ENCODE measurements at regions not wholly inside any gene's neighbourhood (a gene's known extent, or its start where the extent isn't known, plus 50 kb on each side); places are given as distances from the start of the nearest gene placed in this dataset.

- TF ChIP-seq, protein P1, sequence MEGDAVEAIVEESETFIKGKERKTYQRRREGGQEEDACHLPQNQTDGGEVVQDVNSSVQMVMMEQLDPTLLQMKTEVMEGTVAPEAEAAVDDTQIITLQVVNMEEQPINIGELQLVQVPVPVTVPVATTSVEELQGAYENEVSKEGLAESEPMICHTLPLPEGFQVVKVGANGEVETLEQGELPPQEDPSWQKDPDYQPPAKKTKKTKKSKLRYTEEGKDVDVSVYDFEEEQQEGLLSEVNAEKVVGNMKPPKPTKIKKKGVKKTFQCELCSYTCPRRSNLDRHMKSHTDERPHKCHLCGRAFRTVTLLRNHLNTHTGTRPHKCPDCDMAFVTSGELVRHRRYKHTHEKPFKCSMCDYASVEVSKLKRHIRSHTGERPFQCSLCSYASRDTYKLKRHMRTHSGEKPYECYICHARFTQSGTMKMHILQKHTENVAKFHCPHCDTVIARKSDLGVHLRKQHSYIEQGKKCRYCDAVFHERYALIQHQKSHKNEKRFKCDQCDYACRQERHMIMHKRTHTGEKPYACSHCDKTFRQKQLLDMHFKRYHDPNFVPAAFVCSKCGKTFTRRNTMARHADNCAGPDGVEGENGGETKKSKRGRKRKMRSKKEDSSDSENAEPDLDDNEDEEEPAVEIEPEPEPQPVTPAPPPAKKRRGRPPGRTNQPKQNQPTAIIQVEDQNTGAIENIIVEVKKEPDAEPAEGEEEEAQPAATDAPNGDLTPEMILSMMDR (IDR thresholded peaks at IDR 0.05), result no peak
- TF ChIP-seq POLR2A (IDR thresholded peaks at IDR 0.05), result no peak
Measured at GRCh38 chr10:43870968-43871439, 222.3 kb upstream of the ZNF32 start.
